ENCODE measurements at regions not wholly inside any gene's neighbourhood (a gene's known extent, or its start where the extent isn't known, plus 50 kb on each side); places are given as distances from the start of the nearest gene placed in this dataset.

DNA sequence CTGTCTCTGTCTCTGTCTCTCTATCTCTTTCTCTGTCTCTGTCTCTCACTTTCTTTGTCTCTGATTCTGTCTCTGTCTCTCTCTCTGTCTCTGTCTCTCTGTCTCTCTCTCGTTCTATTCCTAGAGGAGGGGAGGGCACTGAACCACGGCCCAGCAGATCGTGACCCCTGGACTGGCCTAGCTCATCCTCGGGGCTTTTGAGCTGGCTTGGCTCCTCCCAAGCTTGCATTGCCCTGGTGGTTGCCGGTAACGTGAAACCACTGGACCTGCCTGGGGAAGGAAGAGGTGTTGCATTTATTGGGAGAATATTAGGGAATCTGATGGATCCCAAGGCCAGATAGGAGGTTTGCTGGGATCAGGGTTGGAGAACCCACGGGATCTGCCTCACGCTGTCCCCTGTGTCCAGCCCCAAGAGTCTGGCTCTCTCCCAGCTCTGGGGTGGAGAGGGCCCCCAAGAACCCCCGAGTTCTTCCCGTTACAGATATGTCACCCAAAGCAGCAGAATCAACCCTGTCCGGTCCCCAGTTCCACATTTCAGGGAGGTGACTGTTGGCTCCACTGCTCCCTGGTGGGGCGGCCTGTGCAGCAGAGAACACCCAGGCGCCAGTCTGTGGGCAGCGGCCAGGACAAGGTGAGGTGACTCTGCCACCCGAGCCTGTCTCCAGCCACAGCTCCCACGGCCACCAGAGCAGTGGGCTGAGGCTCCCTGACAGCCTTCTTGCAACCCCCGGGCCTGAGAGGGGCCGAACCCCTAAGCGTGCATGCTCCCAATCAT, 228.3 kb downstream of the TTLL2 start:
- POLR2A ChIA-PET = no interaction called here
- TF ChIP-seq FOXA1 (IDR thresholded peaks at IDR 0.05) (no peak), LEF1 (IDR thresholded peaks at IDR 0.05; ENCODE audit: borderline replicate concordance) (no peak), HDGF (IDR thresholded peaks at IDR 0.05; ENCODE audit: borderline replicate concordance) (no peak), SUZ12 (IDR thresholded peaks at IDR 0.05) (no peak), TARDBP (IDR thresholded peaks at IDR 0.05) (no peak), L3MBTL2 (conservative IDR thresholded peaks at IDR 0.05) (no peak), ELF4 (IDR thresholded peaks at IDR 0.05) (no peak), ARNT (IDR thresholded peaks at IDR 0.05) (no peak), FOXM1 (IDR thresholded peaks at IDR 0.05; ENCODE audit: borderline replicate concordance) (no peak), SP1 (IDR thresholded peaks at IDR 0.05) (no peak), FOXK2 (IDR thresholded peaks at IDR 0.05) (no peak), BHLHE40 (IDR thresholded peaks at IDR 0.05; ENCODE audit: borderline replicate concordance) (no peak), ZNF384 (IDR thresholded peaks at IDR 0.05) (no peak), NFRKB (IDR thresholded peaks at IDR 0.05) (no peak), CTBP1 (IDR thresholded peaks at IDR 0.05; ENCODE audit: borderline replicate concordance) (no peak)
- TF ChIP-seq, protein P1, sequence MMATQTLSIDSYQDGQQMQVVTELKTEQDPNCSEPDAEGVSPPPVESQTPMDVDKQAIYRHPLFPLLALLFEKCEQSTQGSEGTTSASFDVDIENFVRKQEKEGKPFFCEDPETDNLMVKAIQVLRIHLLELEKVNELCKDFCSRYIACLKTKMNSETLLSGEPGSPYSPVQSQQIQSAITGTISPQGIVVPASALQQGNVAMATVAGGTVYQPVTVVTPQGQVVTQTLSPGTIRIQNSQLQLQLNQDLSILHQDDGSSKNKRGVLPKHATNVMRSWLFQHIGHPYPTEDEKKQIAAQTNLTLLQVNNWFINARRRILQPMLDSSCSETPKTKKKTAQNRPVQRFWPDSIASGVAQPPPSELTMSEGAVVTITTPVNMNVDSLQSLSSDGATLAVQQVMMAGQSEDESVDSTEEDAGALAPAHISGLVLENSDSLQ (IDR thresholded peaks at IDR 0.05) = no peak
- CTCF ChIA-PET = no interaction called here
- DNase-seq (ENCODE audit: extremely low spot score) = no peak

DNA sequence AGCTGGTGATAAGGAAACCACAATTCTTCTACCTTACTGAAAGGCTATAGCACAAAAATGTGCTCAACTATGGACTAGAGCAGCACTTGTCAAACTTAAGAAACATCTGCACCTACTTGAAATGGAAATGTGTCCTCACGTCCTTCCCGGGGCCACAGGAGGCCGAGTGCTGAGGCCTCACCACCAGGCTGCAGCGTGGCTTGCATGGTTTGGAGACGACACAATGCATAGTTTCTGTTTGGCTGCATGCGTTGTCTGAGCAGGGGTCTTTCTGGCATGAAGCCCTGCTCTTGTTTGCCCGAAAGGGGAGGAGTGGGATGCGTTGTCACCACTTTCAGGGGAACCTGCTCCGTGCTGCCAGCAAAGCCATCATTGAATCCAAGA, 228.8 kb downstream of the TTLL2 start:
- ChIA-PET POLR2A (no interaction called here), CTCF (no interaction called here)
- no peak for TF ChIP-seq ZNF384 (IDR thresholded peaks at IDR 0.05)
- TF ChIP-seq SP1 (IDR thresholded peaks at IDR 0.05) = no peak
- no peak for DNase-seq (ENCODE audit: extremely low spot score)

DNA sequence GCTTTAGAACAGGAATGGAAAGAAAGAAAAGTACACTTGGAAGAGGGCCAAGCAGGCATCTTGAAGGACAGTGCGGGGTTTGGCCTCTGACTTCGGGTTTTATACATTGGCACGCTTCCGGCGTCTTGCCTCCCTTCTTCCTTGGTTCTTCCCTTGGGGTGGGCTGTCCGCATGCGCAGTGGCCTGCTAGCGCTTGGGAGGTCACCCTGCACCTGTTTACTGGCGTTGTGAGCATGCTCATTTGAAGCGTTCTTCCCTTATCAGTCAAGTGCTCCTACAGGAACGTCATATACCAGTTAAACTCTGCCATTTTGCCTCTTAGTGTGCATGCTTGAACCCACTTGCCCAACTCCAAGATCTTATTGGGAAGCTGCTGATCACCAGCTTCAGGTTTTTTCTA, 230.0 kb downstream of the TTLL2 start:
- ChIA-PET CTCF (interaction anchor here (0.7 kb wide), 1 partner anchor 350 kb away, joined by 3 read pairs; no protein-coding TSS in a partner anchor), POLR2A (no interaction called here)
- DNase-seq (ENCODE audit: extremely low spot score) = no peak
- TF ChIP-seq FOXA1 (IDR thresholded peaks at IDR 0.05) (no peak), ZNF384 (IDR thresholded peaks at IDR 0.05) (no peak), TARDBP (IDR thresholded peaks at IDR 0.05) (no peak), FOXK2 (IDR thresholded peaks at IDR 0.05) (no peak)

DNA sequence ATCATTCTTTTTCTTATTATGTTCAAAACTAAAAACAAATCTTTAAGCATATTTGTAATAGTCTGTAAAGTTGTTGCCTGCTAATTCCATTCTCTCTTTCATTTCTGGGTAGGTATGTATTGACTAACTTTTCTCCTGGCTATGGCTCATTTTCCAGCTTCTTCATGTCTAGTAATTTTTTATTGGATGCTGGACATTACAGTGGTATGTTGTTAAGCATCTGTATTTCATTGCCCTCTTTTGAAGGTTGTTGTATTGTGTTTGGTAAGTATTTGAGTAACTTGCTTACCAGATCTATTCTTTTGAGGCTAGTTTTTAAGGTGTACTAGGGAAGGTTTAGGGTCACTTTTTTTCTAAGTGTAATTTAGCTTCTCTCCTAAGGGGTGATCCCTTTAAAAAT, 230.9 kb downstream of the TTLL2 start:
- TF ChIP-seq LEF1 (IDR thresholded peaks at IDR 0.05; ENCODE audit: borderline replicate concordance) (no peak), FOXK2 (IDR thresholded peaks at IDR 0.05) (no peak), FOXM1 (IDR thresholded peaks at IDR 0.05; ENCODE audit: borderline replicate concordance) (no peak), ZNF384 (IDR thresholded peaks at IDR 0.05) (no peak), TARDBP (IDR thresholded peaks at IDR 0.05) (no peak), ELF4 (IDR thresholded peaks at IDR 0.05) (no peak), SUZ12 (IDR thresholded peaks at IDR 0.05) (no peak), FOXA1 (IDR thresholded peaks at IDR 0.05) (no peak), L3MBTL2 (conservative IDR thresholded peaks at IDR 0.05) (no peak), NFRKB (IDR thresholded peaks at IDR 0.05) (no peak), BHLHE40 (IDR thresholded peaks at IDR 0.05; ENCODE audit: borderline replicate concordance) (no peak), HDGF (IDR thresholded peaks at IDR 0.05; ENCODE audit: borderline replicate concordance) (no peak)
- TF ChIP-seq, protein P1 (IDR thresholded peaks at IDR 0.05) = no peak
- ChIA-PET CTCF (no interaction called here), POLR2A (no interaction called here)
- DNase-seq (ENCODE audit: extremely low spot score) = no peak

DNA sequence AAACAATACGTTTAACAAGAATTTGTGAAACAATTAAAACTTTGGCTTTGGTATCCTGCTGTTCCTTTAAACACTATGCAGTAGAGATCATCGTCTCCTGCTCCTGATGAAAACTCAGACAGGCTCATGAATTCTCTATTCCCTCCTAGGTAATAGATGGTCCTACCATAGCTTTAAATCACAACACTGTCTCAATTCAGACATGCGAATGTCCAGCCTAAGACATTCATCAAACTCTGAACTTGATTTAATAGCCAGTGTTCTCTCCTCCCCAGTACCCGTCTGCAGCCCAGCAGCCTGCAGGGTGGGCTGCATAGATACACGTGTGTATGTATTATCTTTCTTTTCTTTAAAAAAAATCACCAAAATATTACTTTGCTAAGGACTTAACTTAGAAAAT, 232.8 kb downstream of the TTLL2 start:
- ChIA-PET CTCF (no interaction called here), POLR2A (no interaction called here)
- no peak for TF ChIP-seq NFRKB (IDR thresholded peaks at IDR 0.05)
- TF ChIP-seq L3MBTL2 (conservative IDR thresholded peaks at IDR 0.05) = no peak
- no peak for TF ChIP-seq ARNT (IDR thresholded peaks at IDR 0.05)
- TF ChIP-seq, protein P1 (IDR thresholded peaks at IDR 0.05) = no peak
- DNase-seq (ENCODE audit: extremely low spot score) = no peak

DNA sequence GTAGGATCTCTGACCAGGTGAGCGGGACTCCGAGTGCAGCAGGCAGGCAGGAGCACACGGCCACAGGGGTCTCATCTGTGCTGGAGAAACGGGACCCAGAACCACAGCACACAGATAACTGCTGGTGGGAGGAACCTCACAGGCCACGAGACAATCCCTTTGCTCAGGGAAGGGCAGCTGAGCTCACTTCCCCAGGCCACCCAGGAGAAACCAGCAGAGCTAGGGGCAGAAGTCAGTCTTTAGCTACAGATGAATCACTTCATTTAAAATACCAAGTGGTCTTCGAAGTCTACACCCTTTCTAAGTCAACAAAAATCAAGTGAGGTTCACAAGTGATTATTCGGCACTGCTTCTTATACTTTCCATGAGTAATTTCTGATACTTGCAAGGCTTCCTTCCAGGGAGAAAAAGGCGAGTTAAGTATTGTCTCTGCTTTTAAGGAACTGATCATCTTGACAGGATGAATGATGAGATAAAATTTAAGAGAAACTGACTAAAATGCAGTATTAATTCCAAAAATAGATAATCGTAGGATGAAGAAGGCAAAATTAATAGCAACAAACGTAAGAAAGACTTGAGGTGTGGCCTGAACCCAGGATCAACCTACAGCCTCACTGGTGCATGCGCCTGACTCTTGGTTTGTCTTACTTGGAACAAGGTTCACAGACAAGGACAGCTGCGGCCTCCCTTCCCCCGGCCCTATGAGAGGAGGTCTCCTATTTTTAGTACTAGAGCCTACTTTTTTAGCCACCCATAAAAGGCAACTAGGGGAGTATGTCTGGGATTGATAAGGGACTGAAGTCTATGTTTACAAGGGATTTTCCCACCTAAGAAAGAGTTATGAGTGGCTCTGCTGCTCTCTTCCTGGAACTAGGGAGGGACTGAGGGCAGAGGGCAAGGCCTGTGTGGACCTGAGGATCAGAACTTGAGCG, 233.6 kb downstream of the TTLL2 start:
- ChIA-PET POLR2A (no interaction called here), CTCF (no interaction called here)
- DNase-seq (ENCODE audit: extremely low spot score) = no peak
- no peak for TF ChIP-seq NFRKB (IDR thresholded peaks at IDR 0.05)
- no peak for TF ChIP-seq LEF1 (IDR thresholded peaks at IDR 0.05; ENCODE audit: borderline replicate concordance)
- no peak for TF ChIP-seq ARNT (IDR thresholded peaks at IDR 0.05)
- TF ChIP-seq SP1 (IDR thresholded peaks at IDR 0.05) = no peak
- TF ChIP-seq BHLHE40 (IDR thresholded peaks at IDR 0.05; ENCODE audit: borderline replicate concordance) = no peak
- no peak for TF ChIP-seq TARDBP (IDR thresholded peaks at IDR 0.05)
- no peak for TF ChIP-seq CTBP1 (IDR thresholded peaks at IDR 0.05; ENCODE audit: borderline replicate concordance)
- no peak for TF ChIP-seq ELF4 (IDR thresholded peaks at IDR 0.05)
- TF ChIP-seq FOXA1 (IDR thresholded peaks at IDR 0.05) = no peak
- no peak for TF ChIP-seq L3MBTL2 (conservative IDR thresholded peaks at IDR 0.05)
- TF ChIP-seq FOXK2 (IDR thresholded peaks at IDR 0.05) = no peak
- TF ChIP-seq, protein P1 (IDR thresholded peaks at IDR 0.05) = no peak
- no peak for TF ChIP-seq FOXM1 (IDR thresholded peaks at IDR 0.05; ENCODE audit: borderline replicate concordance)

All from HEK293T (cell line).